ENCODE measurements at regions not wholly inside any gene's neighbourhood (a gene's known extent, or its start where the extent isn't known, plus 50 kb on each side); places are given as distances from the start of the nearest gene placed in this dataset.
A peak's percentile ranks its signal among the peaks of the same experiment; 100 is the strongest.

DNA sequence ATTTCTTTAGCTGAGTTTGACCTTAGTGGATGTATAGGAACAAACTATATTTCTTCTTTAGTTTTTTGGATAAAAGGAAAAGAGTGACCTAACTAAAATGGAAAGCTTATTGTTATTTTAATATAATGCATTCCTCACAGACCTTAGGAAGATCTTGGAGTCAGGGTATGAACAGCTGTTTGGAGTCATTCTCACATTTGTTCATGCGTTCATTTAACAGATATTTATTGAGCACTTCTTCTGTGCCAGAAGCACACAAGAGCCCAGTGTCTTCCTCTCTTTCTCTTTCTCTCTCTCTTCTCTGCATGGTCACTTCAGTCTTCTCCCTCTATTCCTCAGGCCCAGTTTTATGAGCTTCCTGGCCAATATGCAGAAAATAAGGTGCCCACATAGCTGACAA is 744.0 kb upstream of the MAP3K7 start:
- TF ChIP-seq, protein P1, sequence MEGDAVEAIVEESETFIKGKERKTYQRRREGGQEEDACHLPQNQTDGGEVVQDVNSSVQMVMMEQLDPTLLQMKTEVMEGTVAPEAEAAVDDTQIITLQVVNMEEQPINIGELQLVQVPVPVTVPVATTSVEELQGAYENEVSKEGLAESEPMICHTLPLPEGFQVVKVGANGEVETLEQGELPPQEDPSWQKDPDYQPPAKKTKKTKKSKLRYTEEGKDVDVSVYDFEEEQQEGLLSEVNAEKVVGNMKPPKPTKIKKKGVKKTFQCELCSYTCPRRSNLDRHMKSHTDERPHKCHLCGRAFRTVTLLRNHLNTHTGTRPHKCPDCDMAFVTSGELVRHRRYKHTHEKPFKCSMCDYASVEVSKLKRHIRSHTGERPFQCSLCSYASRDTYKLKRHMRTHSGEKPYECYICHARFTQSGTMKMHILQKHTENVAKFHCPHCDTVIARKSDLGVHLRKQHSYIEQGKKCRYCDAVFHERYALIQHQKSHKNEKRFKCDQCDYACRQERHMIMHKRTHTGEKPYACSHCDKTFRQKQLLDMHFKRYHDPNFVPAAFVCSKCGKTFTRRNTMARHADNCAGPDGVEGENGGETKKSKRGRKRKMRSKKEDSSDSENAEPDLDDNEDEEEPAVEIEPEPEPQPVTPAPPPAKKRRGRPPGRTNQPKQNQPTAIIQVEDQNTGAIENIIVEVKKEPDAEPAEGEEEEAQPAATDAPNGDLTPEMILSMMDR (conservative IDR thresholded peaks at IDR 0.05; ENCODE audit: low read depth, low read length) = no peak
- H3K4me3 ChIP-seq (ENCODE audit: low read depth, low read length) = no peak overlapping the region
- DNase-seq (ENCODE audit: low read depth) = no peak

DNA sequence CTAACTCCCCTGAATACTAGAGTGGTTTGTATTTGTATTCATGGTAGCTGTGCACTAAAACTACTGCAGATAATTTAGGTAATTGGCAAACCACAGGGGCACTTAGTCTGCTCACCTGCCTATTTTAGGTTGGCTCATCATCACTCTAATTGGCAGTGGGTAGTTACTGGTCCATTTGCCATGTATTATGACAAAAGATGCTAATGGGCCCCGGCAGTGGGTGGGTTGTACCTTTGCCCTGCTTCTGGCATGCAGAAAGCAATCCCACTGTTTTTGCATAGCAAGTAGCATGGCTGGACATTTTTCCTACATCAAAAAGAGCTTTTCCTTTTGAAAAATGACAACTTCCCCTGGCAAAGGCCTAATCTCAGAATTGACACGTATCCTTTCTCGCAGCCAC is 741.4 kb upstream of the MAP3K7 start:
- no peak for DNase-seq (ENCODE audit: low read depth)
- H3K4me3 ChIP-seq (ENCODE audit: low read depth, low read length) = no peak overlapping the region
- TF ChIP-seq, protein P1 (conservative IDR thresholded peaks at IDR 0.05; ENCODE audit: low read depth, low read length) = no peak

- TF ChIP-seq, protein P1 (conservative IDR thresholded peaks at IDR 0.05; ENCODE audit: low read depth, low read length) = no peak
- DNase-seq (ENCODE audit: low read depth) = no peak
- no peak overlapping the region for H3K4me3 ChIP-seq (ENCODE audit: low read depth, low read length)
Measured at GRCh38 chr6:91324711-91325110, 737.8 kb upstream of the MAP3K7 start.

DNA sequence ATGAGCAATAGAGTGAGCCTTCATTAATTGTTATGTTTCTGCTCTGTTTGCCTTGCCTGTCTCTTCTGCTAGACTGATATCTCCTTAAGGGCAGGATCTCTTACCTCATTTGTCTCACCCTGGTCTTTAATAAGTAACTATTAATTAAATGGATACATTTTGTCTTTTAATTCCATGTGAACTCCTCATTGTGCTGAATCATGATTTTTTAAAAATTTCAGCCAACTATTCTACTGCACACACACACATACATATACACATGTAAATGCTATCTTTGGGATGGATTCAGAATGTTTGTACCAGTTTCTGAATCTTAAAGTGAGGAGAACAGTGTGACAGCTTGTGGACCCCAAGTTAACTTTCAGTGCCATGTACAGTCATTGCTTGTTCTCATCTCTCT is 731.1 kb upstream of the MAP3K7 start:
- TF ChIP-seq, protein P1 (conservative IDR thresholded peaks at IDR 0.05; ENCODE audit: low read depth, low read length) = no peak
- no peak overlapping the region for H3K4me3 ChIP-seq (ENCODE audit: low read depth, low read length)
- DNase-seq (ENCODE audit: low read depth) = no peak

DNA sequence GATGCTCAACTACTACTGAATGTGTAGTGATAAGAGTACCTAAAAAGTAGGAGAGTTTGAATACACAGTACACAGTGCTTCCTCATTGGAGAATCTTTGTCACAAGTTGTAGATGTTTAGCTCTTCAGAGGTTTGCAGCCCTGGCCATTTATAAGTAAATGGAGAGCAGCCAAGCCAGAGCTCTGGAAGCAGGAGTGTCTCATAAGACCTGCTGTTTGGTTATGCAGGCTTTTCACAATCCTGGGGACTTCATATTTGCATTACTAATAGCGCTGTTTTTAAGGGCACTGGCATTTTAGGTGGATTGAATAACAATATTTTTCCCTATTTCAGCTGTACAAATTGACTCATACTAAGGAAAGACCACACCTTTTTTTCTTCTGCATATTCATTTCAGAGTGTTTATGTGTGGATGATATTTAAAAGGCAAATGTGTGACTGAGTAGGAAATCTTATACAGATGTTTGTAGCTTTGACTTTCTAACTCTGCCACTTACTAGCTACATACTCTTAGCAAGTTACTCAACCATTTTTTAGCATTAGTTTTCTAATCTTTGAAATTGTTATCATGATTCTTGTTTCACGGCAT is 730.5 kb upstream of the MAP3K7 start:
- peak; percentile 73 for DNase-seq (ENCODE audit: low read depth)
- H3K4me3 ChIP-seq (ENCODE audit: low read depth, low read length) = no peak overlapping the region
- TF ChIP-seq, protein P1 (conservative IDR thresholded peaks at IDR 0.05; ENCODE audit: low read depth, low read length) = no peak

DNA sequence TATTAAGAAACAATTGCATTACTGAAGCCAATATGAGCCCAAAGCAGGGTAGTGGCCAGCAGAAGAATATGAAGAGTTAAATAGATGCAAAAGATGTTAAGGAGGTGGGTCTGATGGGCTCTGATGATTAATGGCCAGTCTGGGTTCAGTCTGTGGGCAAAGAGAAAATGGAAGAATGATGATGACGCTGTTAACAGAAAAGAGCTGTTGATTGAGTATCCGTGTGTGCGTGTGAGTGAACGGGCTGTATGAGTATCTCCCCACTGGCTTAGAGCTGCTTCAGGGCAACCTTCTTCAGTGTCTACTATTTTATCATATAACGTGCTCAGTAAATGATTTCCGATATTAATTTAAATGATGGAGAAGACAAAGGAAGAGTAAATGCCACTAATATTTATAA is 723.3 kb upstream of the MAP3K7 start:
- no peak for DNase-seq (ENCODE audit: low read depth)
- TF ChIP-seq, protein P1 (conservative IDR thresholded peaks at IDR 0.05; ENCODE audit: low read depth, low read length) = no peak
- no peak overlapping the region for H3K4me3 ChIP-seq (ENCODE audit: low read depth, low read length)

DNA sequence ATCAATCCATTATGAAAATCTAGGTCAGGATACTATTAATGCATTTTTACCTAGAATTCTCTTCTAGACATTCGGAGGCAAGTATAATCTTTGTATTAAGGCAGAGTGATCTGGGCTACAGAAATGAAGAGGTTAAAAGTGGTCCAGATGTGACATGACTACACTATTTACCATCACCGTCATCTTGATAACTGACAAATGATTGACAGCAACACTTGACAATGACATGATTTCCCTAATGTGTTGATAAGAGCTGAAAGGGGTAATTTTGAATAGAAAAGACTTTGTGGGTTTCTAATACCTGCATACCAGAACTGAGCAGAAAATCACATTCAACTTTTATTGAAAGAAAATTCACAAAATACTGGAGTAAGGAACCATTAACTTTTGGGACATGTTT is 718.9 kb upstream of the MAP3K7 start:
- H3K4me3 ChIP-seq (ENCODE audit: low read depth, low read length) = no peak overlapping the region
- DNase-seq (ENCODE audit: low read depth) = no peak
- TF ChIP-seq, protein P1 (conservative IDR thresholded peaks at IDR 0.05; ENCODE audit: low read depth, low read length) = no peak
